Transverse colon (tissue), 4 donors: ENCODE measurements at regions not wholly inside any gene's neighbourhood (a gene's known extent, or its start where the extent isn't known, plus 50 kb on each side); places are given as distances from the start of the nearest gene placed in this dataset.

Source experiments
- CTCF ChIP-seq, 5 experiments: fragments of 200-600 bp in 3 of 5; fragments of 450-650 bp in 2 of 5; sonication (generic) in 3 of 5; IDR thresholded peaks; 1 replicate in 2 of 5; 2 replicates in 3 of 5; pipeline ENCODE4 v1.5.1; 2016 to 2017; ENCODE audit warnings: antibody characterized with exemption in 5 of 5, inconsistent platforms in 3 of 5, mild to moderate bottlenecking in 2 of 5, moderate library complexity in 1 of 5
- POLR2A ChIP-seq: fragments of 450-650 bp; IDR thresholded peaks from one replicate; pipeline ENCODE4 v1.6.1; 2016; ENCODE audit warnings: antibody characterized with exemption, mild to moderate bottlenecking, moderate library complexity
- POLR2AphosphoS5 ChIP-seq, 3 donors: sonication (generic); formaldehyde crosslinking; IDR thresholded peaks; one replicate each; pipeline ENCODE4 v1.6.1; 2016; ENCODE audit warnings: antibody characterized with exemption in 3 of 3

GRCh38 chr3:187939891-187940290, 194.6 kb upstream of the BCL6 start:
- TF ChIP-seq CTCF (IDR thresholded peaks at IDR 0.05) (no peak), POLR2A (no peak), POLR2AphosphoS5 (IDR thresholded peaks at IDR 0.05) (no peak)
